ENCODE measurements at regions not wholly inside any gene's neighbourhood (a gene's known extent, or its start where the extent isn't known, plus 50 kb on each side); places are given as distances from the start of the nearest gene placed in this dataset.
"Not testable (repeated sequence)": the region's sequence is repeated elsewhere in the genome, so short reads cannot be mapped to it uniquely, and the experiment has no call there.

DNA sequence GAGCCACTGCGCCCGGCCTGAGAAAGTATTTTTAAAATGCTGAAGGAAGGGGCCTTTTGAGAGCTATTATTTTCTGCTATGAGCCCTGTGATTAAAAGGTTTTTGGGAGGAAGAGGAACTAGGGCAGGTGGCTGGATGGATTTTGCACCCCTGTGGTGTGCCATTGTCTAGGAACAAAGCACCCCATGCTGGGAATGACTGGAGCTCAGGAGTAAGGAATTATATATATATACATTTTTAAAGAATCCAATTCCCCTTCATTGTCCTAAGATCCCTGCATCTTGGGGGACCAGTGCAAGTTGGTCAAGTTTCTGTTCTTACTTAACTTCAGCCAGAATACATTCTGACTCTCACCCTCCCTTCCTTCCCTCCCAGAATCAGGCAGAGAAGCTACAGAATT is 91.6 kb downstream of the ZNF648 start:
- H3K23ac ChIP-seq (ENCODE audit: low read length) = no peak overlapping the region
- peaks cover 3% of the 10 kb centered on the region for H3K9me3 ChIP-seq (ENCODE audit: insufficient read depth, low read depth, low read length)
- no peaks in the 10 kb centered on the region for H3K36me3 ChIP-seq (ENCODE audit: control insufficient read depth in 1 of 2, insufficient read depth in 2 of 2, low read length in 2 of 2)
- no peak overlapping the region for H2BK12ac ChIP-seq (ENCODE audit: low read length)
- H3K4me2 ChIP-seq (ENCODE audit: low read length) = no peak overlapping the region
- no peak overlapping the region for H3K27ac ChIP-seq (ENCODE audit: low read depth, low read length)
- H2BK120ac ChIP-seq (ENCODE audit: insufficient read depth, low read length, poor library complexity) = no peak overlapping the region
- H3K79me2 ChIP-seq (ENCODE audit: control insufficient read depth, insufficient read depth, low read length, poor library complexity) = no peaks in the 10 kb centered on the region
- H3K9ac ChIP-seq (ENCODE audit: low read length) = no peak overlapping the region
- H3K18ac ChIP-seq (ENCODE audit: low read length) = no peak overlapping the region
- DNase-seq = no peak
- no peak overlapping the region for H4K12ac ChIP-seq (ENCODE audit: low read depth, low read length)
- H3K27me3 ChIP-seq (ENCODE audit: insufficient read depth, low read length) = no peaks in the 10 kb centered on the region
- H2BK5ac ChIP-seq (ENCODE audit: low read depth, low read length, poor library complexity) = no peak overlapping the region
- H4K8ac ChIP-seq (ENCODE audit: low read depth, low read length) = no peak overlapping the region
- no peak overlapping the region for H2AK5ac ChIP-seq (ENCODE audit: low read length)
- H2AFZ ChIP-seq (ENCODE audit: insufficient read depth, low read length, poor library complexity) = no peak overlapping the region
- no CpG with 5 or more reads among the region's 2 CpGs for WGBS (ENCODE audit: extremely low coverage, insufficient coverage, insufficient read length)
- no peak overlapping the region for H3K4me3 ChIP-seq (ENCODE audit: low read depth, low read length)
- H3K79me1 ChIP-seq (ENCODE audit: low read length) = no peaks in the 10 kb centered on the region
- no peak overlapping the region for H3K14ac ChIP-seq (ENCODE audit: low read length)
- H3K4ac ChIP-seq (ENCODE audit: low read depth, low read length) = no peak overlapping the region
- H3K4me1 ChIP-seq (ENCODE audit: control insufficient read depth in 1 of 2, insufficient read depth in 2 of 2, low read length in 2 of 2) = no peaks in the 10 kb centered on the region
- H4K91ac ChIP-seq (ENCODE audit: low read depth, low read length) = no peak overlapping the region

DNA sequence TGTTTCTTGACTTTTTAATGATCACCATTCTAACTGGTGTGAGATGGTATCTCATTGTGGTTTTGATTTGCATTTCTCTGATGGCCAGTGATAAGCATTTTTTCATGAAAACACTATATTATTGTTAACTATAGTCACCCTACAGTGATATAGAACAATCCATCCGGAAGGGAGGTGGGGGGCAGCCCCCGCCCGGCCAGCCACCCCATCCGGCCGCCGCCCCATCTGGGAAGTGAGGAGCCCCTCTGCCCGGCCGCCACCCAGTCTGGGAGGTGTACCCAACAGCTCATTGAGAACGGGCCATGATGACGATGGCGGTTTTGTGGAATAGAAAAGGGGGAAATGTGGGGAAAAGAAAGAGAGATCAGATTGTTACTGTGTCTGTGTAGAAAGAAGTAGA is 106.8 kb downstream of the ZNF648 start:
- not testable (repeated sequence) for H4K8ac ChIP-seq (ENCODE audit: low read depth, low read length); H3K36me3 ChIP-seq (ENCODE audit: control insufficient read depth in 1 of 2, insufficient read depth in 2 of 2, low read length in 2 of 2); DNase-seq; H4K12ac ChIP-seq (ENCODE audit: low read depth, low read length); H3K4me3 ChIP-seq (ENCODE audit: low read depth, low read length); H3K4me2 ChIP-seq (ENCODE audit: low read length); H3K14ac ChIP-seq (ENCODE audit: low read length); H3K23ac ChIP-seq (ENCODE audit: low read length); H2BK5ac ChIP-seq (ENCODE audit: low read depth, low read length, poor library complexity); H3K27me3 ChIP-seq (ENCODE audit: insufficient read depth, low read length); H3K79me1 ChIP-seq (ENCODE audit: low read length); H3K4ac ChIP-seq (ENCODE audit: low read depth, low read length); H2AFZ ChIP-seq (ENCODE audit: insufficient read depth, low read length, poor library complexity); H3K18ac ChIP-seq (ENCODE audit: low read length); H2BK12ac ChIP-seq (ENCODE audit: low read length); H3K4me1 ChIP-seq (ENCODE audit: control insufficient read depth in 1 of 2, insufficient read depth in 2 of 2, low read length in 2 of 2); H2BK120ac ChIP-seq (ENCODE audit: insufficient read depth, low read length, poor library complexity); H3K79me2 ChIP-seq (ENCODE audit: control insufficient read depth, insufficient read depth, low read length, poor library complexity); H3K27ac ChIP-seq (ENCODE audit: low read depth, low read length); H3K9me3 ChIP-seq (ENCODE audit: insufficient read depth, low read depth, low read length); H3K9ac ChIP-seq (ENCODE audit: low read length); H2AK5ac ChIP-seq (ENCODE audit: low read length); H4K91ac ChIP-seq (ENCODE audit: low read depth, low read length)
- no CpG with 5 or more reads among the region's 11 CpGs for WGBS (ENCODE audit: extremely low coverage, insufficient coverage, insufficient read length)

GRCh38 chr1:181954178-181954577 is 107.3 kb downstream of the ZNF648 start:
- not testable (repeated sequence) for H3K18ac ChIP-seq (ENCODE audit: low read length); H3K36me3 ChIP-seq (ENCODE audit: control insufficient read depth in 1 of 2, insufficient read depth in 2 of 2, low read length in 2 of 2); H3K27ac ChIP-seq (ENCODE audit: low read depth, low read length); H3K79me2 ChIP-seq (ENCODE audit: control insufficient read depth, insufficient read depth, low read length, poor library complexity); H4K12ac ChIP-seq (ENCODE audit: low read depth, low read length); H3K14ac ChIP-seq (ENCODE audit: low read length); DNase-seq; H3K79me1 ChIP-seq (ENCODE audit: low read length); H3K27me3 ChIP-seq (ENCODE audit: insufficient read depth, low read length); H3K9ac ChIP-seq (ENCODE audit: low read length); H4K91ac ChIP-seq (ENCODE audit: low read depth, low read length); H3K4me2 ChIP-seq (ENCODE audit: low read length); H3K4me3 ChIP-seq (ENCODE audit: low read depth, low read length); H2BK5ac ChIP-seq (ENCODE audit: low read depth, low read length, poor library complexity); H2BK120ac ChIP-seq (ENCODE audit: insufficient read depth, low read length, poor library complexity); H2BK12ac ChIP-seq (ENCODE audit: low read length); H4K8ac ChIP-seq (ENCODE audit: low read depth, low read length); H3K4me1 ChIP-seq (ENCODE audit: control insufficient read depth in 1 of 2, insufficient read depth in 2 of 2, low read length in 2 of 2); H2AK5ac ChIP-seq (ENCODE audit: low read length); H3K9me3 ChIP-seq (ENCODE audit: insufficient read depth, low read depth, low read length); H3K23ac ChIP-seq (ENCODE audit: low read length); H2AFZ ChIP-seq (ENCODE audit: insufficient read depth, low read length, poor library complexity); H3K4ac ChIP-seq (ENCODE audit: low read depth, low read length)
- WGBS (ENCODE audit: extremely low coverage, insufficient coverage, insufficient read length) = no CpG with 5 or more reads among the region's 7 CpGs

DNA sequence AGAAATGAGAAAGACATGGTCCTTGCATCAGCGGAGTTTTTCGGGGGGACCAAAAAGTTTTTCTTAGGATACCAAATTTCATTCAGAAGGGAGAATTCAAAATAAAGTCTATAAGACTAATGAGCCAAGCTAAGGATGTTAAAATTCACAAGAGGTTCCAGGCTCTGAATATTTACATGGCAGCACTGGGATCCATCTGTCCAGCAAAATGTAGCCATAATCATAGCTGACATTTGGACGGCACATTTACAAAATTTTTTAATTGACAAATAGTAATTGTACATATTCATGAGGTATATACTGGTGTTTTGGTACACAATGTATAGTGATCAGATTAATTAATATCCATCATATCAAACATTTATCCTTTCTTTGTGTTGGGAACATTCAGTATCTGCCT is 107.9 kb downstream of the ZNF648 start:
- no peak for DNase-seq
- H3K23ac ChIP-seq (ENCODE audit: low read length) = no peak overlapping the region
- H2AFZ ChIP-seq (ENCODE audit: insufficient read depth, low read length, poor library complexity) = no peak overlapping the region
- H2AK5ac ChIP-seq (ENCODE audit: low read length) = no peak overlapping the region
- no CpG with 5 or more reads among the region's 3 CpGs for WGBS (ENCODE audit: extremely low coverage, insufficient coverage, insufficient read length)
- H3K4me2 ChIP-seq (ENCODE audit: low read length) = no peak overlapping the region
- no peak overlapping the region for H3K18ac ChIP-seq (ENCODE audit: low read length)
- H2BK120ac ChIP-seq (ENCODE audit: insufficient read depth, low read length, poor library complexity) = no peak overlapping the region
- H3K79me1 ChIP-seq (ENCODE audit: low read length) = no peaks in the 10 kb centered on the region
- H3K27ac ChIP-seq (ENCODE audit: low read depth, low read length) = no peak overlapping the region
- H3K27me3 ChIP-seq (ENCODE audit: insufficient read depth, low read length) = no peaks in the 10 kb centered on the region
- H3K14ac ChIP-seq (ENCODE audit: low read length) = no peak overlapping the region
- H3K36me3 ChIP-seq (ENCODE audit: control insufficient read depth in 1 of 2, insufficient read depth in 2 of 2, low read length in 2 of 2) = no peaks in the 10 kb centered on the region
- H3K9ac ChIP-seq (ENCODE audit: low read length) = no peak overlapping the region
- no peak overlapping the region for H2BK5ac ChIP-seq (ENCODE audit: low read depth, low read length, poor library complexity)
- no peaks in the 10 kb centered on the region for H3K9me3 ChIP-seq (ENCODE audit: insufficient read depth, low read depth, low read length)
- no peak overlapping the region for H4K8ac ChIP-seq (ENCODE audit: low read depth, low read length)
- H3K4ac ChIP-seq (ENCODE audit: low read depth, low read length) = no peak overlapping the region
- no peak overlapping the region for H2BK12ac ChIP-seq (ENCODE audit: low read length)
- H3K4me3 ChIP-seq (ENCODE audit: low read depth, low read length) = no peak overlapping the region
- no peak overlapping the region for H4K12ac ChIP-seq (ENCODE audit: low read depth, low read length)
- H3K79me2 ChIP-seq (ENCODE audit: control insufficient read depth, insufficient read depth, low read length, poor library complexity) = no peaks in the 10 kb centered on the region
- no peak overlapping the region for H4K91ac ChIP-seq (ENCODE audit: low read depth, low read length)
- H3K4me1 ChIP-seq (ENCODE audit: control insufficient read depth in 1 of 2, insufficient read depth in 2 of 2, low read length in 2 of 2) = no peaks in the 10 kb centered on the region

Data from trophoblast cell (in vitro differentiated cells and primary cell).